GM18909 (cell line): ENCODE measurements at regions not wholly inside any gene's neighbourhood (a gene's known extent, or its start where the extent isn't known, plus 50 kb on each side); places are given as distances from the start of the nearest gene placed in this dataset.
"Not testable (repeated sequence)": the region's sequence is repeated elsewhere in the genome, so short reads cannot be mapped to it uniquely, and the experiment has no call there.

Experiments
- ATAC-seq: cut with Tn5 transposase; IDR thresholded peaks from one replicate; pipeline ENCODE4 v1.9.1; 2021; ENCODE audit warnings: mild to moderate bottlenecking; ENCODE audit not compliant: unreplicated experiment, poor library complexity

DNA sequence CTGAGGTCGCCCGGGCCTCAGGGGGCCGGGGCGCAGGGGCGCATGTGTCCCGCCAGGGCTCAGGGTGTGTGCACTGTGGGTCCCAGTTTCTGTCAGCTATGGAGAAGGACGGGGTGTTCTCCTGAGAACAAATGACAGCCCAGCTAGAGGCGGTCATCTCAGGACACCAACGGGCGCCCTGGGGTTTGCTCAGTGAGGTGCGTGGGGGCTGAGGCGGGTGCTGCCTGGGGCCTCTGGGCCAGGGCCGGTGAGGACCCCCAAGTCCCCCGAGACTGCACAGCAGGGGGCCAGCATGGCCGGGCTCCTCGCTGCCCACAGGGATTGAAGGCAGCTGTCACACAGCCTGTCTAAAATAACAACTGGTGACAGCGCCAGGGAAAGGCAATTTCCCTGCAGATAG, 808.8 kb upstream of the SOX11 start:
- ATAC-seq: no peak

DNA sequence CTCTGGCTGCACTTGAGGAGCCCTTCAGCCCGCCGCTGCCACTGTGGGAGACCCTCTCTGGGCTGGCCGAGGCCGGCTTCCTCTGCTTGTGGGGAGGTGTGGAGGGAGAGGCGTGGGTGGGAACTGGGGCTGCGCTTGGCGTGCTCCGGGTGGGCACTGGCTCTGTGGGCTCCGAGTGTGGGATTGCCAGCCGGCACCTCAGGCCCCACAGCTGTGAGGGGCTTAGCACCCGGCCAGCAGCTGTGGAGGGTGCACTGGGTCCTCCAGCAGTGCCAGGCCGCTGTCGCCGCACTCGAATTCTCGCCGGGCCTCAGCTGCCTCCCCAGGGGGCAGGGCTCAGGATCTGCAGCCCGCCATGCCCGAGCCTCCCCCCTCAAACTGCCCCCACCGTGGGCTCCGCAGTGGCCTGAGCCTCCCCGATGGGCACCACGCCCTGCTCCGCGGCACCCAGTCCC, 808.0 kb upstream of the SOX11 start:
- no peak for ATAC-seq

DNA sequence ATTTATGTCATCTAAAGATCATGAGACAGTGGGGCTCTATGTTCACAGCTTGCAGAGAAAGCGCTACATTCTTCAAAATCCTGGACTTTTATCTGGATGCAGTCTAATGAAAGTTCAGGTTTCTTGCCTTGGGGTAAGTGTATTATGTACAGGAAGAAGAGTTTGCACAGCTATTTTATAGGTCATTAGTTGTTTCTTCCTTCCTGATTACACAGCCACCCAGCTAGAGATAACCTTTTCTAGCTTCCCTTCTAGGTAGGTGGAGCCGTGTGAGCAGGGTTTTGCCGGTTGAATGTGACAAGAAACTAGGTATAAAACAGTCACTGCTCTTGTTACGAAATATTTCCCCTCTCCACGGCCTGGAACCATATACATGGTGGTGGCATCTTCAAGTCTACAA, 800.8 kb upstream of the SOX11 start:
- ATAC-seq: no peak

GRCh38 chr2:4895371-4895770, 796.8 kb upstream of the SOX11 start:
- ATAC-seq: no peak

DNA sequence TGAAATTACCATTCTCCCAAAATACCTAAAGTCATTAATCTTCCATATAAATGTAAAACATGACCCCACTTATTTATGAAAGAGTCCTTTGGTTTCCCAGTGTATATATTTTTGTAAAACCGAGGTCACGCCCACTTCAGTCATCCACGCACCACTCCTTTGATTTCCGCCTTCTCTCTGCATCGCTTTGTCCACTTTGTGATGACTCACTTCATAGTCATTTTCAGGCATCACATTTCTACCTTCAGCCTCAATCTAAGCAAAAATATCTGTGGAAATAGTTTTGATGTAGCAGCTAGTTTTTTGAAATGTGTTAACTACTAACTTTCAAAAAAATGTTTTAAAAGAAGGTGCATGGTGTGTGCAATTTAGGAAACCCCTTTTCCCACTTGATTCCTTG, 793.5 kb upstream of the SOX11 start:
- no peak for ATAC-seq

DNA sequence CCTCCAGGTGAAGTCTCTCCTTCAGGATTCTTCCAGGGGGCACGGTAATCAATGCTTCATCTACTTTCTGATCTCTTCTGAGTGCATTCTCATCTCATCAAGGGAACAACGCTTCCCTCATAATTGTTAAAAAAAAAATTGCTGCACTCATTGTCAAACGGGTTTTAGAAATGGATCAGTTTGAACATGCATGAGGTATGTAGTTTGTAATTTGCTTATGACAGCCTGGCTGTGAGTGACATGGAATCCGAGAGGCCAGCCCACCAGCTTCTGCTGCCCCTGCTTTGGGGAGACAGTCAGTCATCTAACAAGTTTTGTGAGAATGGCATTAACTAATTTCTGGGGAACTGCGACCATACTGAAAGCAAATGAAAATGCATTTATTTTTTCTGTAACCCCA, 791.9 kb upstream of the SOX11 start:
- ATAC-seq: no peak

DNA sequence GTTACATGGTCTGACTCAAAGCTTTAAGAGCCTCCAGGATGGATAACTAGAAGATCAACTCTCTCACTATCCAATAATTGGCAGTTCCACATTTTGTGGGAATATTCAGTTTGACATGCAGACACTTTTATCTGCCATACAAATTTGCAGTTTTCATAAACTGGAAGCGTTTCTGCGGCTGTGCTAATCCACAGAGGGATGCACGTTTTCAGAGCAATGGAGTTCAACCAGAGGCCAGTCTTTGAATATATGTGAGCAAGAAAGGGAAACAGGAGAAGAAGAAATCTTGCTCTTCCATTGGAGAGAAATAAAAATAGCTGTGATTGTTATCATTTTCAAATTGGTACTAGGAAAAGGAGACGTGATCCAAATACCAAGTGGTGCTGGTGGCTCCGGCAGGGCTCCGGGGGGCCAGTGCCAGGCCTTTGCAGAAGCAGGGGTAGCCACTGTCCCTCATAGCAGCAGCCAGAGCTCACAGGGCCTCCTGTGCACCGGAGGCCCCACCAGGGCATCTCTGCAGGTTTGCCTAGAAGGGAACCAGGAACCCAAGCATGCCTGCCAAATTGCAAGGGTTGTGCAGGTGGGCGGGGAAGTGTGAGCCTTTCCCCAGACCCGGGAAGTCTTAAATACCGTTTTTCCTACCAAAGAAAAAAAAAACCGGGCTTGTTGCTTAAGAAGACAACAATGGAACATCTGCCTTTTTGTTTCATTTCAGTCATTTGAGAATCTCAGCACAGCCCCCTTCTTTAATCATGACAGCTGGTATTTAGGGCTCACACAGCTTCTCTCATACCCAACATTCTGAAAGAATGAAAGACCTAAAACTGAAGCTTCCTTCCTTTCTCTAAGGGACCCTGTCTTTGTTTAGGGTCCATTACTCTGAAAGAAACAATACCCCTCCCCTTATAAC, 791.1 kb upstream of the SOX11 start:
- no peak for ATAC-seq

DNA sequence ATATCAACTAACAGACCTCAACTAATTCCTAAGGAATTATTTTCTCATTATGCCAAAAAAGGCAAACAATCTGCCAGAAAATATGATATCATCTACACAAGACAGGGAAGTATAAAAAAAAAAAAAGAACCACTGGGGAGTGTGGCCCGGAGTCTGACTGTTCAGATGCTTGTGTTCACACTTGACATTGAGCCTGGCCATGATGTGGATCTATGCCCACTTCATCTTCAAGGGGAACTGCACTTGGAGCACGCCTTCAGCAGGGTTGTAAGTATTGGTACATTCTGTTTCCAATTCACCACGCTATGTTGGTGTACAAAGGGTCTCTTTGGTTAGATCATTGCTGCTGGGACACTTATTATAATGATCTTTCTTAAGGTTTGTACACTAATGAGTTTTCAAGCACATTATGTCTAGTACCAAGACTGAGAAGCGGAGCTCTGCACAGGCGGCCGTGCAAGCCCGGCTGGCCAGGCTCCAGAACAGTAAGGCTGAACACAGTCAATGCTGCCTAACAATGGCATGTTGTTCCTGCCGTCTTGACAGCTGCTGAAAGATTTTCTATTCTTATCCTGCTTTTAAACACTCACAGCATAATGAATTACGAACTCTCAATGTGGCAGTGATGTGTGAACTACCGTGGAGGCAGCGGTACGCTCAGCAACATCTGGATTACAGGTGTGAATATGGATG, 788.4 kb upstream of the SOX11 start:
- ATAC-seq: no peak

GRCh38 chr2:4908461-4908860, 783.7 kb upstream of the SOX11 start:
- no peak for ATAC-seq

DNA sequence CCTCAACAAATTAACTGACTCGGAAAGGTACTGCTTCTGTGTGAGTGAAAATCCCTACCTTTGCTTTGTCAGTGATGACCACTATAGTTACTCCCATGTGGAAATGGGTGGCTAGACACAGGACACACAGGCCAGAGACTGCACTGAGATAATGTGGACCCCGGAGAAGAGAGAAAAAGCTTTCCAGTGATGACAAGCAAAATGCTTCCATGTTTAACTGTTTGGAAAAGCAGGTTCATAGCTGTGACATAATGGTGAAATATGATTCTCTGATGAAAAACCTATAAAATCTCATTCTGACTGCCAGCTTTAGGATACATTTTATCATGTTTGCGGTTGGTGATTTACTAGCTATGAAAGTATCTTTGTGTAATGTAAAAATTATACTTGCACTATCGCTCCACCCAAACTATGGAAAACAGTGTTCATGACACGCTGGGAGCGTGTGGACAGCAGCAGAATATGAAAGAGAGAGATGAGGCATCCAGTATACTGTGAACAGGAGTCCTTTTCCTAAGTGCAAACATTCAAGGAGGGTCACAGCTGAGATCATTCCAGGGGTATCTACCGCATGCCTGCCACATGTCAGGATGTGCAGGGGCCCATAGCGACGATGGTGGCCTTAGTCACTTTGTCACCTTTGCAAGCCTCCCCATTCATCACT, 782.7 kb upstream of the SOX11 start:
- ATAC-seq: no peak

GRCh38 chr2:4914036-4914435, 778.1 kb upstream of the SOX11 start:
- no peak for ATAC-seq

DNA sequence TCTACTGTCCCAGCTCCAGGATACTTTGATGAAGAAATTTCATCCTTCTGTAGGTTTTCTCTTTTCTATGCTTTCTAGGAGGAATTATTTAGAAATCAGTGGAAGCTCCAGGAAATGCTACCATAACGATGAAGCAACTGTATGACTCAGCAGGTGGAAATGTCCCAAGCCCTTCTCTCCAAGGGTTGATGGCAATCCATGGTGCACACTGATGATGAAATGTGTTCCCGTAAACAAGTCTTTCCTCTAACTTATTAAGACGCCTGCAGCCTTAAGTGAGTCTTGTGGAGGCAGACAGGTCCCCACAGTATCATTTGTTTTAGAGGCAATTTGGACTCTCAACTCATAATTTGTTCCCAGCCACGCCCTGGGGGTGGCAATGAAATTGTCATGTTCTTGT, 777.6 kb upstream of the SOX11 start:
- no peak for ATAC-seq

- no peak for ATAC-seq
Observed at GRCh38 chr2:4915357-4915756, 776.8 kb upstream of the SOX11 start.

DNA sequence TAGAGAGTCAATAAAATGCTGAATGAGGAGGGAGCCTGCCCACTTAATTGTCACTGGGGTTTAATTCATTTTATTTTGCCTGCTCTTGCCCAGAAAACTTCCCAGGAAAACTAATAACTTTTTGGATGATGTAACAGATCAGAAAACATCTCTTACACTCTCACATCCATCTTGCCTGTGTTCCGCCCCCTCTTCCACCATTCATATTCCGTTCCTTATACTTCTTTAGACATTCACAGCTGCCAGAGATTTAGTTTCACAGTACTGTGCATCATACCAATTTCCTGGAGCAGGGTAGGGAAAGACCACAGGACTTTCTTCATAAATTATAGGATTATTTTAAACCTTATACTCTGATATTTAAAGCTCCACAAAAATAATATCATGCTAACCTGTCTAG, 776.1 kb upstream of the SOX11 start:
- no peak for ATAC-seq

- no peak for ATAC-seq
Observed at GRCh38 chr2:4930704-4931103, 761.5 kb upstream of the SOX11 start.

DNA sequence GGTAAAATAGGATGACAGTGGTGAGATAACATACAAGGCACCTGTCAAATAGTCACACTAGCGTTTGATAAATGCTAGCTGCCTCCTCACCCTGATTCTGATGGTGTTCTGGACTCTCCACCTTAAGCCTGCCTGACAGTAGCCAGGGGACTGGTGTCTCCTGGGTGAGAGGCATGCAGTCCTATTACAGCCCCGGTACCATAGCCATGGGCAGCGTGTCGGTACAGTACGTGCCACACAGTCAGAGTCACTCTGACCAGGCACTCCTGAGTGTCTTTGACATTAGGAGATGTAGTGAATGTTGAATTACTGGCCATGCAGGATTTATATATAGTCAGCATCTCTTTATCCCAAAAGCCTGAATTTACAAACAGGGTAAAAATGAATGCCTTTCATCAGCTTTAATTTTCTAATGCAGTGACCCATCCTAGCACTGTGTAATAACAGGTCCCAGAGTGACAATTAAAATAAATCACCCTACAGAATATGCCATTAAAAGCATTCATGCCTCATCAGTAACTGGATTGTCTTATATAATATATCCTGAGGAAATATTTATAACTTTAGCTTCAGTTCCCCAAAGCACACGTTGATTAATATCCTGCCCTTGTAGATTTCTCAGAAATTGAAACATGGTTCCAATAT, 760.3 kb upstream of the SOX11 start:
- ATAC-seq: no peak

GRCh38 chr2:4935291-4935690, 756.9 kb upstream of the SOX11 start:
- not testable (repeated sequence) for ATAC-seq

- no peak for ATAC-seq
Observed at GRCh38 chr2:4937550-4937949, 754.6 kb upstream of the SOX11 start.

DNA sequence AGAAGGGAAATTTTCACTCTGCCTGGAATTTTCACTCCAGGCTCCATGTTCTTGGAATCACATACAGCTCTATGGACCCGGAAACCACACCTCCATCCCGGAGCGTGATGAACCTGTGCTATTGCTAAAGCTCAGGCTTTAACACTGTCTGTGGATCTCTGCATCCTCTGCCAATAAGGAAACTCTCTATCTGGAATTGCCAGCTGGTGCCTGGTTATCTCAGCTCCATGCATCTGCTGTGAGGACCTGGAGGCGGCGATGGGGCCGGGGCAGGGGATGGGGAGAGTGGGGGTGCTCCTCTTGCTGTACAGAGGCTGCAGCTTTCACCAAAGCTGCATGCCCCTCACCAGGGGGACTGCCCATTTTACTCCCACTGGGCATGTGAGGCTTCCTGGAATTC, 754.0 kb upstream of the SOX11 start:
- no peak for ATAC-seq

DNA sequence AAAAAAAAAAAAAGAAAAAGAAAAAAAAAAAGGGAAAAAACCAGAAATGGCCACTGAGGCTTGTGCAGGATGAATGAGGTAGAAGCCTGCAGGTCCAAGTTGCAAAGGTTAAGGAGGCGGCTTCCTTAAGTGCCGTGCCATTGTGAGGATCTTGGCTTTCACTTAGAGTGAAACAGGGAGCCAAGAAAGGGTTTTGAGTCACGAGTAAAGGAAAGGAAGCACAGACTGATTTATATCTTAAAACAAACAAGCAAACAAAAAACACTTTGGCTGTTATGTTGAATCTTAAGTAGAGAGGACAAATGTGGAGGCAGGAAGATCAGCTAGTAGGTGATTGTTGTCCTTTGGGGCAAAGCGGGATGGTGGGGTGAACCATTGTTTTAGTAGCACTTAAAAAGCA, 749.7 kb upstream of the SOX11 start:
- no peak for ATAC-seq

- ATAC-seq: no peak
Observed at GRCh38 chr2:4947911-4948310, 744.3 kb upstream of the SOX11 start.
